Urinary bladder (tissue), 3 donors: ENCODE measurements at regions not wholly inside any gene's neighbourhood (a gene's known extent, or its start where the extent isn't known, plus 50 kb on each side); places are given as distances from the start of the nearest gene placed in this dataset.

Source experiments
- DNase-seq: peaks from one replicate; pipeline ENCODE4 v3.0.0-alpha.2; 2015; ENCODE audit errors: extremely low spot score
- H3K27ac ChIP-seq: one replicate; pipeline ENCODE4 v1.5.1; 2013; ENCODE audit warnings: low read depth, mild to moderate bottlenecking, moderate library complexity
- H3K36me3 ChIP-seq: one replicate; pipeline ENCODE4 v1.6.1; 2013; ENCODE audit warnings: mild to moderate bottlenecking, moderate library complexity; ENCODE audit not compliant: insufficient read depth
- H3K4me1 ChIP-seq: one replicate; pipeline ENCODE4 v1.6.1; 2013; ENCODE audit warnings: mild to moderate bottlenecking, moderate library complexity; ENCODE audit not compliant: insufficient read depth
- H3K4me3 ChIP-seq: one replicate; pipeline ENCODE4 v1.5.1; 2013; ENCODE audit warnings: low read depth, low read length
- WGBS: extraction: QIAGEN DNeasy Blood & Tissue Kit; methylation state at CpG from one replicate; pipeline ENCODE4 v1.1.7; 2013; 5-methylcytosine and 5-hydroxymethylcytosine counted together
- donor health status: healthy with polysubstance abuse.
- donor health status: healthy.

GRCh38 chr1:187471555-187471954, 642.8 kb downstream of the PLA2G4A start:
- no peak for DNase-seq
- Histone ChIP-seq H3K4me1 (no peaks in the 10 kb centered on the region), H3K27ac (no peak overlapping the region), H3K4me3 (no peak overlapping the region), H3K36me3 (no peaks in the 10 kb centered on the region)
- WGBS, result 72% methylated on average over 2 of the region's 2 CpGs

- H3K4me1 ChIP-seq, result no peaks in the 10 kb centered on the region
- no peaks in the 10 kb centered on the region for H3K36me3 ChIP-seq
- 19% methylated on average over 2 of the region's 2 CpGs for WGBS
- no peak for DNase-seq
- H3K4me3 ChIP-seq, result no peak overlapping the region
- no peak overlapping the region for H3K27ac ChIP-seq
Observed at GRCh38 chr1:187474336-187474735, 645.6 kb downstream of the PLA2G4A start.

- Histone ChIP-seq H3K4me3 (no peak overlapping the region), H3K4me1 (no peaks in the 10 kb centered on the region), H3K36me3 (no peaks in the 10 kb centered on the region), H3K27ac (no peak overlapping the region)
- DNase-seq, result no peak
- WGBS, result 82% methylated on average over 3 of the region's 3 CpGs
Observed at GRCh38 chr1:187476671-187477070, 647.9 kb downstream of the PLA2G4A start.

GRCh38 chr1:187477103-187477502, 648.4 kb downstream of the PLA2G4A start:
- Histone ChIP-seq H3K27ac (no peak overlapping the region), H3K36me3 (no peaks in the 10 kb centered on the region), H3K4me1 (no peaks in the 10 kb centered on the region), H3K4me3 (no peak overlapping the region)
- no peak for DNase-seq
- WGBS, result 87% methylated on average over 2 of the region's 2 CpGs

- Histone ChIP-seq H3K4me1 (no peaks in the 10 kb centered on the region), H3K4me3 (no peak overlapping the region), H3K36me3 (no peaks in the 10 kb centered on the region), H3K27ac (no peak overlapping the region)
- no peak for DNase-seq
- 65% methylated on average over 4 of the region's 4 CpGs for WGBS
Observed at GRCh38 chr1:187477535-187477934, 648.8 kb downstream of the PLA2G4A start.

GRCh38 chr1:187481581-187482148, 652.9 kb downstream of the PLA2G4A start:
- WGBS, result 78% methylated on average over 10 of the region's 10 CpGs
- H3K4me3 ChIP-seq, result no peak overlapping the region
- peak; percentile 6 for DNase-seq
- H3K36me3 ChIP-seq, result no peaks in the 10 kb centered on the region
- H3K27ac ChIP-seq, result no peak overlapping the region
- no peaks in the 10 kb centered on the region for H3K4me1 ChIP-seq

- Histone ChIP-seq H3K36me3 (no peaks in the 10 kb centered on the region), H3K4me3 (no peak overlapping the region), H3K4me1 (no peaks in the 10 kb centered on the region), H3K27ac (no peak overlapping the region)
- DNase-seq, result no peak
- 77% methylated on average over 3 of the region's 3 CpGs for WGBS
Observed at GRCh38 chr1:187490266-187490665, 661.5 kb downstream of the PLA2G4A start.

GRCh38 chr1:187491082-187491720, 662.5 kb downstream of the PLA2G4A start:
- Histone ChIP-seq H3K4me1 (no peaks in the 10 kb centered on the region), H3K36me3 (no peaks in the 10 kb centered on the region), H3K4me3 (no peak overlapping the region), H3K27ac (no peak overlapping the region)
- DNase-seq, result no peak
- WGBS, result 55% methylated on average over 5 of the region's 5 CpGs

- H3K27ac ChIP-seq, result no peak overlapping the region
- no peak overlapping the region for H3K4me3 ChIP-seq
- H3K4me1 ChIP-seq, result no peaks in the 10 kb centered on the region
- H3K36me3 ChIP-seq, result no peaks in the 10 kb centered on the region
- WGBS, result 39% methylated on average over 1 of the region's 1 CpG
- DNase-seq, result no peak
Observed at GRCh38 chr1:187498028-187498427, 669.3 kb downstream of the PLA2G4A start.

- no peaks in the 10 kb centered on the region for H3K4me1 ChIP-seq
Observed at GRCh38 chr1:187504779-187505178, 676.0 kb downstream of the PLA2G4A start.

GRCh38 chr1:187509091-187509490, 680.3 kb downstream of the PLA2G4A start:
- no peak for DNase-seq
- Histone ChIP-seq H3K27ac (no peak overlapping the region), H3K4me1 (no peaks in the 10 kb centered on the region), H3K4me3 (no peak overlapping the region), H3K36me3 (no peaks in the 10 kb centered on the region)

More at GRCh38 chr1:187504779-187505178, 676.0 kb downstream of the PLA2G4A start:
- H3K4me3 ChIP-seq, result no peak overlapping the region
- H3K27ac ChIP-seq, result no peak overlapping the region
- no peaks in the 10 kb centered on the region for H3K36me3 ChIP-seq
- no peak for DNase-seq

GRCh38 chr1:187513190-187513589, 684.4 kb downstream of the PLA2G4A start:
- Histone ChIP-seq H3K27ac (no peak overlapping the region), H3K4me1 (no peaks in the 10 kb centered on the region), H3K36me3 (no peaks in the 10 kb centered on the region), H3K4me3 (no peak overlapping the region)
- WGBS, result 95% methylated on average over 5 of the region's 5 CpGs
- no peak for DNase-seq

GRCh38 chr1:187514110-187514509, 685.4 kb downstream of the PLA2G4A start:
- WGBS, result 95% methylated on average over 3 of the region's 3 CpGs
- DNase-seq, result no peak
- Histone ChIP-seq H3K36me3 (no peaks in the 10 kb centered on the region), H3K4me1 (no peaks in the 10 kb centered on the region), H3K27ac (no peak overlapping the region), H3K4me3 (no peak overlapping the region)

- WGBS, result 84% methylated on average over 1 of the region's 1 CpG
- no peak overlapping the region for H3K27ac ChIP-seq
- H3K36me3 ChIP-seq, result no peaks in the 10 kb centered on the region
- no peak for DNase-seq
- H3K4me3 ChIP-seq, result no peak overlapping the region
- H3K4me1 ChIP-seq, result no peaks in the 10 kb centered on the region
Observed at GRCh38 chr1:187516874-187517273, 688.1 kb downstream of the PLA2G4A start.

GRCh38 chr1:187517546-187517945, 688.8 kb downstream of the PLA2G4A start:
- Histone ChIP-seq H3K27ac (no peak overlapping the region), H3K36me3 (no peaks in the 10 kb centered on the region), H3K4me1 (no peaks in the 10 kb centered on the region), H3K4me3 (no peak overlapping the region)
- no peak for DNase-seq
- 88% methylated on average over 1 of the region's 1 CpG for WGBS
